Thyroid gland (tissue), 4 donors: ENCODE measurements at regions not wholly inside any gene's neighbourhood (a gene's known extent, or its start where the extent isn't known, plus 50 kb on each side); places are given as distances from the start of the nearest gene placed in this dataset.

Experiments used
- CTCF ChIP-seq, 6 experiments: fragments of 200-600 bp in 3 of 6; fragments of 450-650 bp in 3 of 6; sonication (generic) in 3 of 6; IDR thresholded peaks; one replicate each; pipeline ENCODE4 v1.5.1; 2016 to 2019; ENCODE audit warnings: antibody characterized with exemption in 6 of 6, mild to moderate bottlenecking in 2 of 6, inconsistent platforms in 1 of 6, moderate library complexity in 1 of 6
- POLR2A ChIP-seq, 2 donors: fragments of 450-650 bp; IDR thresholded peaks; one replicate each; pipeline ENCODE4 v1.6.1; 2017; ENCODE audit warnings: antibody characterized with exemption in 2 of 2, mild to moderate bottlenecking in 2 of 2, moderate library complexity in 1 of 2

- no peak for TF ChIP-seq CTCF (IDR thresholded peaks at IDR 0.05)
- no peak for TF ChIP-seq POLR2A (IDR thresholded peaks at IDR 0.05)
These were observed 137.7 kb upstream of the ADAMTS3 start for GRCh38 chr4:72706684-72707083.
